Upper lobe of right lung (tissue), 1 donor: ENCODE measurements at regions not wholly inside any gene's neighbourhood (a gene's known extent, or its start where the extent isn't known, plus 50 kb on each side); places are given as distances from the start of the nearest gene placed in this dataset.

ENCODE experiments used
- ATAC-seq: fragments of 200-7000 bp; cut with Tn5 transposase; one replicate; pipeline ENCODE4 v1.9.1; 2020; ENCODE audit warnings: mild to moderate bottlenecking, moderate library complexity
- DNase-seq: peaks from one replicate; pipeline ENCODE4 v3.0.0-alpha.2; 2020
- H3K27ac ChIP-seq: fragments of 200-600 bp; one replicate; pipeline ENCODE4 v1.8.0; 2022
- H3K27me3 ChIP-seq: fragments of 200-600 bp; one replicate; pipeline ENCODE4 v1.8.0; 2022; ENCODE audit warnings: mild to moderate bottlenecking
- H3K36me3 ChIP-seq: fragments of 200-600 bp; one replicate; pipeline ENCODE4 v1.8.0; 2022
- H3K4me1 ChIP-seq: fragments of 200-600 bp; one replicate; pipeline ENCODE4 v1.8.0; 2022
- H3K4me3 ChIP-seq: fragments of 200-600 bp; one replicate; pipeline ENCODE4 v1.8.0; 2022; ENCODE audit warnings: mild to moderate bottlenecking
- H3K9me3 ChIP-seq: fragments of 200-600 bp; one replicate; pipeline ENCODE4 v1.8.0; 2022
- CTCF ChIP-seq: fragments of 200-600 bp; IDR thresholded peaks from one replicate; pipeline ENCODE4 v1.8.0; 2022; ENCODE audit warnings: antibody characterized with exemption
- intact Hi-C: fragments of 100-400 bp; cut with DNase I; formaldehyde crosslinking; loops from one replicate; pipeline ENCODE4 v1.11.0; 2022
- donor health status: DM: no; HTN: yes; CAD: no; lungs with severe emphysema.

DNA sequence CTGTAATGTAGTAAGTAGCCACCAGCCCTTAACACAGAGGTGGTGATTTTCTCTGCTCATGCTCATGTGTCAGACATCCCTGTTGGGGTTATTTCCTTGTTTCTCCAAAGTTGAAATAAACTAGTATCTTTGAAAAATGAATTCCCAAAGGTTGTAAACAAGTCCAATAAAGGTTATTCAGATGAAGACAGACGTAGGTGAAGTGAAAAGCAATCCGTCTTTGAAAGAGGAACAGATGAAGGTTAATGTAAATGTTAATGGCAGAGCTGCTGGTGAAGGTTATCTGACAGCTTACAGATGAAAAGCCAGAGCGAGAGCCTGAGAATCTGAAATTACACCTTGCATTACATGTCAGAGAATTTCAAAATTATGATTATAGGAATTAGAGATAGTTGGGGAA lies 1604.0 kb downstream of the FAM181B start:
- Histone ChIP-seq H3K9me3 (no peaks in the 10 kb centered on the region), H3K36me3 (no peaks in the 10 kb centered on the region), H3K27ac (no peak overlapping the region), H3K4me3 (no peak overlapping the region), H3K27me3 (no peaks in the 10 kb centered on the region), H3K4me1 (no peaks in the 10 kb centered on the region)
- intact Hi-C loops, result no loop called here
- ATAC-seq, result no peak
- no peak for TF ChIP-seq CTCF
- no peak for DNase-seq

DNA sequence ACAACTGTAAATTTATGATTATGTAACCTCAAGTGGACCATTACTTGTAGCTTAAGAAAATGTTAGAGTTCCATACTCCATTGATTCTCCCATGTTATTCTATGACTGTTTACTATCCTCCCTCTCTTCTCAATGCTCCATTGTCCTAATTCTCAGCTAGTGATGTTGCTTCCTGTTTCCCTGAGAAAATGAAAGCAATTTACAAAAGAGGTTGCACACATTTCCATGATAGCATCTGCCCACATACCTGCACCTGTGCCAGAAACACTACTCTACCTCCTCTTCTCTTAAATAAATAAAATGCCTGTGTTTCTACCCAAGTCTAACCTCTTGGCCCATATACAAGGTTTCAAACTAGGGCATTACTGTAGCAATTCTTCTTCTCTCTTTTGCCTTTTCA lies 1620.9 kb downstream of the FAM181B start:
- no peaks in the 10 kb centered on the region for H3K4me1 ChIP-seq
- no peak overlapping the region for H3K4me3 ChIP-seq
- H3K27me3 ChIP-seq, result no peaks in the 10 kb centered on the region
- no peak for TF ChIP-seq CTCF
- no peak for ATAC-seq
- DNase-seq, result no peak
- no peaks in the 10 kb centered on the region for H3K9me3 ChIP-seq
- intact Hi-C loops, result no loop called here
- H3K27ac ChIP-seq, result no peak overlapping the region
- H3K36me3 ChIP-seq, result no peaks in the 10 kb centered on the region

GRCh38 chr11:81104051-81104450 lies 1629.6 kb downstream of the FAM181B start:
- H3K9me3 ChIP-seq, result no peaks in the 10 kb centered on the region
- ATAC-seq, result no peak
- no peaks in the 10 kb centered on the region for H3K36me3 ChIP-seq
- no peak for DNase-seq
- intact Hi-C loops, result no loop called here
- no peak overlapping the region for H3K27ac ChIP-seq
- TF ChIP-seq CTCF, result no peak
- no peaks in the 10 kb centered on the region for H3K4me1 ChIP-seq
- no peaks in the 10 kb centered on the region for H3K27me3 ChIP-seq
- no peak overlapping the region for H3K4me3 ChIP-seq

- H3K36me3 ChIP-seq, result no peaks in the 10 kb centered on the region
- H3K27me3 ChIP-seq, result no peaks in the 10 kb centered on the region
- no peak for TF ChIP-seq CTCF
- ATAC-seq, result no peak
- intact Hi-C loops, result no loop called here
- H3K4me3 ChIP-seq, result no peak overlapping the region
- H3K9me3 ChIP-seq, result no peaks in the 10 kb centered on the region
- DNase-seq, result no peak
- no peaks in the 10 kb centered on the region for H3K4me1 ChIP-seq
- H3K27ac ChIP-seq, result no peak overlapping the region
These were observed 1635.2 kb downstream of the FAM181B start for GRCh38 chr11:81098471-81098870.

- no peak for TF ChIP-seq CTCF
- H3K27me3 ChIP-seq, result no peaks in the 10 kb centered on the region
- intact Hi-C loops, result no loop called here
- no peak overlapping the region for H3K27ac ChIP-seq
- no peak overlapping the region for H3K4me3 ChIP-seq
- ATAC-seq, result no peak
- H3K4me1 ChIP-seq, result no peaks in the 10 kb centered on the region
- no peaks in the 10 kb centered on the region for H3K9me3 ChIP-seq
- H3K36me3 ChIP-seq, result no peaks in the 10 kb centered on the region
- DNase-seq, result no peak
These were observed 1641.1 kb downstream of the FAM181B start for GRCh38 chr11:81092522-81092921.

GRCh38 chr11:81089242-81089641 lies 1644.4 kb downstream of the FAM181B start:
- DNase-seq (no peak), ATAC-seq (no peak)
- H3K27ac ChIP-seq, result no peak overlapping the region
- intact Hi-C loops, result no loop called here
- H3K9me3 ChIP-seq, result no peaks in the 10 kb centered on the region
- no peak overlapping the region for H3K4me3 ChIP-seq
- TF ChIP-seq CTCF, result no peak
- H3K27me3 ChIP-seq, result no peaks in the 10 kb centered on the region
- H3K4me1 ChIP-seq, result no peaks in the 10 kb centered on the region
- no peaks in the 10 kb centered on the region for H3K36me3 ChIP-seq
